ENCODE measurements at regions not wholly inside any gene's neighbourhood (a gene's known extent, or its start where the extent isn't known, plus 50 kb on each side); places are given as distances from the start of the nearest gene placed in this dataset.
A peak's percentile ranks its signal among the peaks of the same experiment; 100 is the strongest.

GRCh38 chr10:111836571-111836970, 347.0 kb downstream of the GPAM start:
- TF ChIP-seq CTCF (IDR thresholded peaks at IDR 0.05): no peak
- Mint-ChIP-seq H3K36me3 (ENCODE audit: low read depth) (no peaks in the 10 kb centered on the region), H3K9me3 (no peaks in the 10 kb centered on the region), H3K4me3 (no peak overlapping the region), H3K27ac (no peak overlapping the region), H3K27me3 (ENCODE audit: low read depth, poor library complexity) (no peaks in the 10 kb centered on the region), H3K4me1 (peaks cover 11% of the 10 kb centered on the region)
- DNase-seq: no peak

GRCh38 chr10:111837086-111837485, 346.5 kb downstream of the GPAM start:
- DNase-seq: no peak
- H3K9me3 Mint-ChIP-seq: no peaks in the 10 kb centered on the region
- no peaks in the 10 kb centered on the region for H3K27me3 Mint-ChIP-seq (ENCODE audit: low read depth, poor library complexity)
- H3K36me3 Mint-ChIP-seq (ENCODE audit: low read depth): no peaks in the 10 kb centered on the region
- TF ChIP-seq CTCF (IDR thresholded peaks at IDR 0.05): no peak
- H3K27ac Mint-ChIP-seq: no peak overlapping the region
- no peak overlapping the region for H3K4me3 Mint-ChIP-seq
- peaks cover 8% of the 10 kb centered on the region for H3K4me1 Mint-ChIP-seq

- no peak for DNase-seq
- Mint-ChIP-seq H3K27ac (no peak overlapping the region), H3K4me3 (no peak overlapping the region), H3K9me3 (no peaks in the 10 kb centered on the region), H3K27me3 (ENCODE audit: low read depth, poor library complexity) (no peaks in the 10 kb centered on the region), H3K36me3 (ENCODE audit: low read depth) (no peaks in the 10 kb centered on the region), H3K4me1 (peaks cover 8% of the 10 kb centered on the region)
- no peak for TF ChIP-seq CTCF (IDR thresholded peaks at IDR 0.05)
These were observed 345.6 kb downstream of the GPAM start for GRCh38 chr10:111837985-111838384.

GRCh38 chr10:111840546-111840945, 343.0 kb downstream of the GPAM start:
- H3K9me3 Mint-ChIP-seq: peaks cover 7% of the 10 kb centered on the region
- H3K4me3 Mint-ChIP-seq: no peak overlapping the region
- DNase-seq: no peak
- TF ChIP-seq CTCF (IDR thresholded peaks at IDR 0.05): no peak
- H3K36me3 Mint-ChIP-seq (ENCODE audit: low read depth): no peaks in the 10 kb centered on the region
- no peak overlapping the region for H3K27ac Mint-ChIP-seq
- H3K27me3 Mint-ChIP-seq (ENCODE audit: low read depth, poor library complexity): no peaks in the 10 kb centered on the region
- H3K4me1 Mint-ChIP-seq: no peaks in the 10 kb centered on the region

GRCh38 chr10:111852801-111853200, 330.8 kb downstream of the GPAM start:
- no peak for TF ChIP-seq CTCF (IDR thresholded peaks at IDR 0.05)
- Mint-ChIP-seq H3K4me3 (no peak overlapping the region), H3K36me3 (ENCODE audit: low read depth) (no peaks in the 10 kb centered on the region), H3K4me1 (no peaks in the 10 kb centered on the region), H3K27me3 (ENCODE audit: low read depth, poor library complexity) (no peaks in the 10 kb centered on the region), H3K27ac (no peak overlapping the region), H3K9me3 (peaks cover 3% of the 10 kb centered on the region)
- no peak for DNase-seq

GRCh38 chr10:111856631-111857030, 326.9 kb downstream of the GPAM start:
- no peak overlapping the region for H3K27ac Mint-ChIP-seq
- no peaks in the 10 kb centered on the region for H3K9me3 Mint-ChIP-seq
- peak; percentile 46 for TF ChIP-seq CTCF (IDR thresholded peaks at IDR 0.05)
- H3K4me3 Mint-ChIP-seq: no peak overlapping the region
- no peaks in the 10 kb centered on the region for H3K36me3 Mint-ChIP-seq (ENCODE audit: low read depth)
- H3K4me1 Mint-ChIP-seq: peaks cover 9% of the 10 kb centered on the region
- DNase-seq: no peak
- H3K27me3 Mint-ChIP-seq (ENCODE audit: low read depth, poor library complexity): no peaks in the 10 kb centered on the region
